NCI-H146 treated with DMSO at 0.1 percent for 48 hours (cell line): ENCODE measurements at regions not wholly inside any gene's neighbourhood (a gene's known extent, or its start where the extent isn't known, plus 50 kb on each side); places are given as distances from the start of the nearest gene placed in this dataset.
"Not testable (repeated sequence)": the region's sequence is repeated elsewhere in the genome, so short reads cannot be mapped to it uniquely, and the experiment has no call there.

Experiments used
- DNase-seq: peaks from one replicate; lab custom pipeline; 2025; ENCODE audit not compliant: unreplicated experiment; lab: John Stamatoyannopoulos, UW

DNA sequence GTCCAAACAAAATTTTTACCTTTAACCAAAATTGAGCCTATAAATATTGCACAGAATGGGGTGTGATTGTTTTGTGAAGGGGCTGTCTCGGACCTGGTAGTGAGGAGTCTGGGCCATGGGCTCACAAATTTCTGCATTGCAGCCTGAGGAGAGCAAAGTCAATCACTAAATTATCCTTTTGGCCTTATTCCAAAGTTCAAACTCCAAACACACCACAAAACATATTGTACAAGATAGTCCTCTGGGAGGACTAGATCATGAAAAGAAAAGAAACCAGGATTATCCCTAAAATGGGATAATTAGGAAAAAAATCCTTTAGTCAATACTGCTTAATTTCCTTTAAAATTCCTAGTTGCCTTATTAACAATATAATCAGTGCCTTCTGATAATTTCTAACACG lies 115.5 kb downstream of the BUB3 start:
- no peak for DNase-seq

- DNase-seq = no peak
These were observed 116.0 kb downstream of the BUB3 start for GRCh38 chr10:123270221-123270620.

- no peak for DNase-seq
These were observed 116.6 kb downstream of the BUB3 start for GRCh38 chr10:123270806-123271205.

DNA sequence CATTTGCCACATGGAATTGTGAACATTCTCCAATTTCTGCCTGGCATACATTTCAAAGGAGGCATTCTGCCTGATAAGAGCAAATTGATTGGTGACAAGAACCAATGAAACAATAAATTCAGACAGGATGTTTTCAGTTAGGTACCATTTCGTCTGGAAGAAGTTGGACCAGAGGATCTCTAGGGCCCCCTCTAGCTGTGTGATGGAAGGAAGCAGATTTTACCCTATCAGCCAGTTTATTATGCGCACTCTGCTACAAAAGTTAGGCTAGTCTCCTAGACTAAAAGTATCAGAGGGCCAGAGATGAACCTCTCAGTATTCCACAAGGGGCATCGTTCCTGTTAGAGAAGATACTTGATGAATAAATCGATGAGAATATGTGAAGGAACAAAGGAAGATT lies 118.0 kb downstream of the BUB3 start:
- no peak for DNase-seq

DNA sequence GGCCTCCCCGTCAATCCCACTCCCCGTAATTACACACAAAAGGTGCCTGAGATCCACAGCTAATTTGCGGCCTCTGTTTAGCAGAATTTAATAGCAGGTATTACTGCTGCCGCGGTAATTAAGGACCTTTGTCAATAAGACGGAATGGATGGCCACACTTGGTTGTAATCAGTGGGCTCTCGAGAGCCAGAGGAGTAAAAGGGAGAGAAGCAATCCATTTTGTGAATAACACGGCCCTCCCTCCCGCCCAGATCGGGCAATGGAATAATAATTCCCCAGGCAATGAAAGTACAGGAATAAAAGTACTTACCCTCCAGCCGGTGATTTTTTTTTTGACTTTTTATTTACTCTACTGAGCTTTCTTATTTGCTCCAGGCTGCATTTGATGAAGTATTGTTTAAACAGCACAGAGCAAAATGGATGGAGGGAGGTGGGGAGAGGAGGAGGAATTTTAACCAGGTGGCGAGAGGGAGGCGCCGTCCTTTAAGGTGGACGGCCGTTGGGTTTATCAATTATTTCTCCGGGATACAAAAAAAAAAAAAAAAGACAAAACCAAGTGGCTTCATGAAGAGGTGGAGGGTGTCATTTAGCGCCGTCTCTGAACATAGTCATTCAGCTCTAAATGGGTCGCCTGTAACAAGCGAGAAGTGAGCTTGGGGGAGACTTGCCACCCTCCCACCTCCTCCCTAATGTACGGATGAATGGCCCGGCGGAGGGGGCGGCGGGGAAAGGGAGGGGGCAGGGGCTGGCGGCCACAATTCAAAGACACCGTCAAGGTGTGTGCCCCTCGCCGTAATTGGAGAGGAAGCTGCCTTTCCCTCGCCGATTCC lies 120.3 kb downstream of the BUB3 start:
- peak; percentile 98 for DNase-seq

DNA sequence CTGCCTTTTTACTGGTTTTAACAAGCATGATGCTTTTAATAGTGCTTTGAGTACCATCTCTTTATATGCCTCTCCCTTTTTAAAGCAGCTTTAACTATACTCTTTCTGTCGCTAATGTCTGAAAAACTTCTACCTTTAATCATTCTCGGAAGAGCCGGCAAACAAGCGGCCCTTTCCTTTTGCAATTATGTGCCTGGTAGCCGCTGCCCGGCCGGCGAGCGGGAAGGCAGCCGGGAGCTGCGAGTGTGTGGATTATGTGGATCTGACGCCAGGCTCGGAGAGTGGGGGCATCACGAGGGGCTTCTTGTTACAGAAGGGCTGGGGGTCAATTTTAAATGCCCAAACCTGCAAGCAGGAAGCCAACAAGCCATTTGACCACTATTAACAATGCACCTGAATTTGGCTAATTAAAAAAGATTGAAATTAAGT lies 120.9 kb downstream of the BUB3 start:
- DNase-seq = peak; percentile 63

DNA sequence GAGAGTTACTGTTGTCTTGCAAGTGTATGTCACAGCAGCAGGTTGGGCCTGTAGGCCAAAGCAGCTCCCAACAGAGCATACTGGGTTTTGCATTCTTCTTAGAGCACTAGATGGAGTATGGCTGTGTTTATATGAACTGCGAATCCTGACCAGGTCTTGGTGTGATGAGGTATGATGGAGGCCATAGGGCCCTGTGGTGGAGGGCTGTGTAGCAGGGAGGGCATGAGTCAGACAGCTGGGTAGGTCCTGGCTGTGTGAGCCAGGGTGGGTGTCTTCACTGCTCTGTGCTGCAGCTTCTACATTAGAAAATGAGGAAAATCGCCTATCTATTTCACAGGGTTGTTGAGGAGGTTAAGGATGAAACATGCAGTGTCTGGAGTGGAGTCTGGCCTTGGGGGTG lies 124.2 kb downstream of the BUB3 start:
- DNase-seq = no peak

GRCh38 chr10:123283371-123283770 lies 129.2 kb downstream of the BUB3 start:
- DNase-seq = not testable (repeated sequence)

- DNase-seq = peak; percentile 58
These were observed 129.8 kb downstream of the BUB3 start for GRCh38 chr10:123284022-123284421.

- DNase-seq = no peak
These were observed 133.5 kb downstream of the BUB3 start for GRCh38 chr10:123287594-123288247.

GRCh38 chr10:123289432-123289831 lies 135.2 kb downstream of the BUB3 start:
- no peak for DNase-seq

DNA sequence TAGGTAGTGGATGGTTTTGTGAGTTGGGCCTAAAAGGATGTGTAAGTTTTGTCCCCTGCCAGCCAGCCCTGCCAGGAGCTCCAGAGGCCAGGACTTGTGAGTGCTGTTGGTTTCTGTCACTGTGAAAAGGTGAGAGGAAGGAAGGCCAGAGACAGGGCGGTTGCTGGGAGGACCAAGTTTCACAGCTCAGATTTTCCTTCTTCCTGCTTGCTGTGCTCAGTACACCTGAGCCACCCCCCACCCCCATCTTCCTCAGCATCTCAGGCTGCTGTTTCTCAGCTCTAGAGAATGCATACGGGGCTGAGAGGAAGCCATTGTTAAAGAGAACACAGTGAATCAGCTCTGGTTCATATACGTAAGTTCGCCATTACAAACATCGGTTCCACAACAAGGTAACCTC lies 139.9 kb downstream of the BUB3 start:
- DNase-seq = no peak

GRCh38 chr10:123294886-123295285 lies 140.7 kb downstream of the BUB3 start:
- DNase-seq = no peak

DNA sequence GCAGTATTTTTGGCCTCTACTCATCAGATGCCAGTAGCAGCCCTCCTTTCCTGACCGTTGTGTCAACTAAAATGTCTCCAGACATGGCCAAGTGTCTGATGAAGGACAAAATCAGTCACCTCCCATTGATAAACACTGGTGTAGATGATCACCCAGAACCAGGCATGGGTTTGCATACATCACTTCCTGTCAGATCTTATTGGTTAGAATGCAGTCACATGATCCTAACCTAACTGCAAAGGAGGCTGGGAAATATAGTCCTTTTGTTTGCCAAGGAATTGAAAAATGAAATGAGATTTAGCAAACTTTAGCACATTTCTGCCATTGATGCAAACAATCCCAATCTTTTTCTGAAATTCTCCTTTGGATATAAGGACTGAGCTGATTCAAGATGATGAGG lies 141.4 kb downstream of the BUB3 start:
- no peak for DNase-seq

GRCh38 chr10:123297175-123297574 lies 143.0 kb downstream of the BUB3 start:
- DNase-seq = no peak

DNA sequence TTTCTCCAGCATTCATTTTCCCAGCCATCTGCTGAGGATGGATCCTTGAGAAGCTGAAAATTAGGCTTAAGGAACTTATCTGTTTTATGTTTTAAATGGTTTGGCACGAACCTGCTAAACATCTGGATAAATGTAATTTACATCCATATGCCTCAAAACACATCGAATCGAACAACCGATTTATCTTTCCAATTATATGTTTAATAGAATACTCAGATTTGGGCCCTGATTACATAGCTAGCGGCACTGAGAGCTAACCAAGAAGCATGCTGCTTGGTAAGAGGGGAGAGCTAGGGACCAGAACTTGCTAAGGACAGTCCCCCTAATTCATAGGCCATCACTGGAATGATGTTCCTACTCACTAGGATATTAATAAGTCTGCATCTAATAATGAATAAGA lies 144.4 kb downstream of the BUB3 start:
- DNase-seq = no peak

GRCh38 chr10:123299598-123299997 lies 145.4 kb downstream of the BUB3 start:
- DNase-seq = no peak

- DNase-seq = peak; percentile 81
These were observed 147.1 kb downstream of the BUB3 start for GRCh38 chr10:123301077-123301857.

DNA sequence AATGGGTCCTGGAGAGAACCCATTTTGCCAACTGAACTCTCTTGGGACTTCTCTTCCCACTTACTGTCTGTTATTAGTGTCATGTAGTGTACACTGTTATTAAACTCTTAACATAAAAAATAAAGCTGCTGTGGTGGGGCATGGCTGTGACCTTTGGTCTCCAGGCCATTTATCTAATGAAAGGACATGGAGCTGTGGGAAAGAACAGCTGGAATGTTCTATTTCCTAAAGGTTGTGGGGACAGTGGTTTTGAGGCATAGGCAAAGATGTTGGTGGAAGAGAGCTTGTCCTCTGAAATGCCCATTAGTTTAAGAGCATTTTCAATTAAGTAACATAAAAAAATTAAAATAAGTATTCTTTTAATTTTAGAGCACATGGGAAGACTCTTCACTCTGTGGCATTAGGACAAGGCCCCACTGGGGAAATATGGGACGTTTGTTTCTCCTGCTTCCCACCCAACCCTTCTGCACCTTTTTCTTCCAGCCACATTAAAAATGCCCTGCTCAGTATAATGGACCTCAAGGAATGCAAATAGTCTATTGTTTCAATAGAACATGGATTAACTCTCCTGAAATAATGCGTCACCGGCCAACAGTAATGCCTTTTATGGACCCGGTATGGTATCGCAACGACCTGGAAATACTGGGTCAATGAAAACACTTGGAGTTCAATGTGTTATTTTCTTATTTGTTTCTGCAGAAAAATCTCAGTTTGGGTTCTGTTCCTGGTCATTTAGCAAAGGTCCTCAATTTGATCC lies 149.6 kb downstream of the BUB3 start:
- no peak for DNase-seq

DNA sequence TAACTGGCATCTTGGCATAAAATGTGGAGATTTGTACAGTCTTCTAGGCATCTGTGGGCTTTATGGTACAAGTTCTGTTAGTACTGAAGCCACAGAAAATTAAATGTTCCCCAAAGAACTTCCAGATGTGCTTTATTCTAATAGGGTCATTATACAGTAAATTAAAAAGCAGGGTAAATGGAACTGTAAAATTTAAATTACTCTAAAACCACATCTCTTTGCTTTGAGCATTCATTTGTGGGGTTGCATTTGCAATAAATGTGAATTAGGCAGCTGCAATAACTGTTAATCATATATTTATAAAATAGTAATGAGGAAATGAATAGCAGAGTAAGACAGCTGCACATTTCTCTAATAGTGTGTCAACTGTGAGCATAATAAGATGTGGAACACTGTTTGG lies 151.5 kb downstream of the BUB3 start:
- DNase-seq = no peak

DNA sequence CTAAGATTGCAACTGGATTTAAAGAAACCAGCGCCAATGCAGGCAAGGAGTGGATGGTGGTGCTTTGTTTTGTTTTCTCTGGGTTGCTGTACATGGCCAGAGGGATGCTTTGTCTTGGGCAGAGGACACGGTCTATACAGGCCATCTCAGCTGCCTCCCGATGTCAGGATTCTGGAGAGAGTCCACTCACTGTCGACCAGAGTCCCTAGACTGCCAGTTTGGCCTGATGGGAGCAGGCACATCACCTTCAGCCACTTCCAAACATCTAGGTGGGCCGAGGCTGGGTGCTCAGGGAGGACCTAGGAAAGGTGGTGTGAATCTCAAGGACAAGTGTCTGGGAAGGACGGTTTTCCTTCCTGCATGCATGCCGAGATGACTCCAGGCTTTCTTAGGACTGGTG lies 152.1 kb downstream of the BUB3 start:
- DNase-seq = no peak
